ENCODE measurements at regions not wholly inside any gene's neighbourhood (a gene's known extent, or its start where the extent isn't known, plus 50 kb on each side); places are given as distances from the start of the nearest gene placed in this dataset.

DNA sequence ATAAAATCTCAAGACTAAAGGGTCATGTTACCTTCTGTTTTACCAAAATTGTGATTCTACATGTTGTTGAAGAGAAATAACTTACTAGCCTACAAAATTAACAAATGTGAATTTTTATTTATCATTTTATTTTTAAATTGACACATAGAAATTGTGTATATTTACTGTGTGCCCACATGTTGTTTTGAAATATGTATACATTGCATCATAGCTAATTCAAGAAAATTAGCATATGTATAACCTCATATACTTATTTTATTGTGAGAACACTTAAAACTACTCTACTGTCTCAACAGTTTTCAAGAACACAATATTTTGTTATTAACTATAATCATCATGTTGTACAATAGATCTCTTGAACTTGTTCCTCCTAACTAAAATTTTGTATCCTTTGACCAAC lies 177.8 kb downstream of the EPM2A start:
- H3K4me1 ChIP-seq: no peaks in the 10 kb centered on the region
- no peak for DNase-seq (ENCODE audit: low spot score in 2 of 2)
- no peaks in the 10 kb centered on the region for H3K36me3 ChIP-seq
- no peaks in the 10 kb centered on the region for H3K27me3 ChIP-seq
- TF ChIP-seq, protein P1, sequence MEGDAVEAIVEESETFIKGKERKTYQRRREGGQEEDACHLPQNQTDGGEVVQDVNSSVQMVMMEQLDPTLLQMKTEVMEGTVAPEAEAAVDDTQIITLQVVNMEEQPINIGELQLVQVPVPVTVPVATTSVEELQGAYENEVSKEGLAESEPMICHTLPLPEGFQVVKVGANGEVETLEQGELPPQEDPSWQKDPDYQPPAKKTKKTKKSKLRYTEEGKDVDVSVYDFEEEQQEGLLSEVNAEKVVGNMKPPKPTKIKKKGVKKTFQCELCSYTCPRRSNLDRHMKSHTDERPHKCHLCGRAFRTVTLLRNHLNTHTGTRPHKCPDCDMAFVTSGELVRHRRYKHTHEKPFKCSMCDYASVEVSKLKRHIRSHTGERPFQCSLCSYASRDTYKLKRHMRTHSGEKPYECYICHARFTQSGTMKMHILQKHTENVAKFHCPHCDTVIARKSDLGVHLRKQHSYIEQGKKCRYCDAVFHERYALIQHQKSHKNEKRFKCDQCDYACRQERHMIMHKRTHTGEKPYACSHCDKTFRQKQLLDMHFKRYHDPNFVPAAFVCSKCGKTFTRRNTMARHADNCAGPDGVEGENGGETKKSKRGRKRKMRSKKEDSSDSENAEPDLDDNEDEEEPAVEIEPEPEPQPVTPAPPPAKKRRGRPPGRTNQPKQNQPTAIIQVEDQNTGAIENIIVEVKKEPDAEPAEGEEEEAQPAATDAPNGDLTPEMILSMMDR (IDR thresholded peaks at IDR 0.05): no peak
- TF ChIP-seq POLR2A (IDR thresholded peaks at IDR 0.05) (no peak), EP300 (IDR thresholded peaks at IDR 0.05) (no peak), POLR2AphosphoS5 (IDR thresholded peaks at IDR 0.05) (no peak)
- no peak overlapping the region for H3K4me3 ChIP-seq
- H3K9me3 ChIP-seq: no peaks in the 10 kb centered on the region
- H3K27ac ChIP-seq: no peak overlapping the region

- Histone ChIP-seq H3K36me3 (no peaks in the 10 kb centered on the region), H3K4me1 (no peaks in the 10 kb centered on the region), H3K4me3 (no peak overlapping the region), H3K9me3 (no peaks in the 10 kb centered on the region), H3K27me3 (no peaks in the 10 kb centered on the region), H3K27ac (no peak overlapping the region)
- 62% methylated on average over 1 of the region's 1 CpG for WGBS
- TF ChIP-seq, protein P1 (IDR thresholded peaks at IDR 0.05): no peak
- TF ChIP-seq POLR2A (IDR thresholded peaks at IDR 0.05) (no peak), EP300 (IDR thresholded peaks at IDR 0.05) (no peak), POLR2AphosphoS5 (IDR thresholded peaks at IDR 0.05) (no peak)
- DNase-seq (ENCODE audit: low spot score in 2 of 2): no peak
These were observed 175.5 kb downstream of the EPM2A start for GRCh38 chr6:145559836-145560235.

DNA sequence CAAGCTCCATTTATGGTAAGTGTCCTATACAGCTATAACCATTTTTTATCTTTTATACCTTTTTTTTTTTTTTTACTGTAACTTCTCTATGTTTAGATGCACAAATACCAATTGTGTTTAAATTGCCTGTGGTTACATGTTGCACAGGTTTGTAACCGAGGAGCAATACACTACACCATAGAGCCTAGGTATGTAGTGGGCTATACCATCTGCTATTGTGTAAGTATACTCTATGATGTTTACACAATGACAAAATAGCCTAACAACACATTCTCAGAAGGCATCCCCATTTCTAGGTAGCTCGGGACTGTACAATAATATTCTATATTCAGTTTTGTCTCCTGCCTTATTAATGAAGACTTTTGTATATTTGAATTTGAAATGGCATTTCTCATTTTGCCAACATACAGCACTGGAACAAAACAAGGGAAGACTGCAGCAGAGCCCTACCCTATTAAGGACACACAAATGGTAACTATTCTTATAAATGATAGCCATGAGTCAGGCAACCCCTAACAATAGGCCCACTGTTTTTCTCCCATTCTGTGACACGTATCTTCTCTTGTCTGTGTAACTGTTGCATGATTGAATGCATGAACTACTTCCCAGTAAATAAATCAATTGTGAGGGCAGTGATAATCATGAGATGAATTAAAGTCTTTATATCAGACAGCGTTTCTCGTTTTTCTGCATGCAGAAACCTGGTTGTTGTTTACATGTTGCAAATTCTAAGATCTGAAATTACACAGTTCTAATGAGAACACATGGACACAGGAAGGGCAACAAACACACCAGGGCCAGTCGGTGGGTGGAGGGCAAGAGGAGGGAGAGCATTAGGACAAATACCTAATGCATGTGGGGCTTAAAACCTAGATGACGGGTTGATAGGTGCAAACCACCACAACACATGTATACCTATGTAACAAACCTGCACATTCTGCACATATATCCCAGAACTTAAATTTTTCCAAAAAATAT lies 173.9 kb downstream of the EPM2A start:
- DNase-seq (ENCODE audit: low spot score in 2 of 2): no peak
- no peaks in the 10 kb centered on the region for H3K27me3 ChIP-seq
- no peaks in the 10 kb centered on the region for H3K36me3 ChIP-seq
- no peaks in the 10 kb centered on the region for H3K4me1 ChIP-seq
- 80% methylated on average over 7 of the region's 7 CpGs for WGBS
- no peak for TF ChIP-seq POLR2A (IDR thresholded peaks at IDR 0.05)
- TF ChIP-seq, protein P1 (IDR thresholded peaks at IDR 0.05): no peak
- TF ChIP-seq EP300 (IDR thresholded peaks at IDR 0.05): no peak
- no peak for TF ChIP-seq POLR2AphosphoS5 (IDR thresholded peaks at IDR 0.05)
- no peak overlapping the region for H3K4me3 ChIP-seq
- H3K9me3 ChIP-seq: no peaks in the 10 kb centered on the region
- H3K27ac ChIP-seq: no peak overlapping the region

- no peak overlapping the region for H3K27ac ChIP-seq
These were observed 172.3 kb downstream of the EPM2A start for GRCh38 chr6:145562771-145563615.

More at GRCh38 chr6:145562771-145563615, 172.3 kb downstream of the EPM2A start:
- WGBS: 85% methylated on average over 10 of the region's 10 CpGs
- H3K4me3 ChIP-seq: no peak overlapping the region
- no peaks in the 10 kb centered on the region for H3K9me3 ChIP-seq
- DNase-seq (ENCODE audit: low spot score in 2 of 2): no peak
- no peaks in the 10 kb centered on the region for H3K27me3 ChIP-seq
- H3K4me1 ChIP-seq: no peaks in the 10 kb centered on the region
- H3K36me3 ChIP-seq: no peaks in the 10 kb centered on the region
- TF ChIP-seq POLR2A (IDR thresholded peaks at IDR 0.05): no peak
- TF ChIP-seq, protein P1 (IDR thresholded peaks at IDR 0.05): no peak
- TF ChIP-seq EP300 (IDR thresholded peaks at IDR 0.05): no peak
- no peak for TF ChIP-seq POLR2AphosphoS5 (IDR thresholded peaks at IDR 0.05)

Data from suprapubic skin (tissue), 4 donors.